HCT116 (cell line): ENCODE measurements at regions not wholly inside any gene's neighbourhood (a gene's known extent, or its start where the extent isn't known, plus 50 kb on each side); places are given as distances from the start of the nearest gene placed in this dataset.

Experiments
- ATAC-seq: fragments of 200-7000 bp; cut with Tn5 transposase; 2 replicates; pipeline ENCODE4 v1.9.1; 2020; ENCODE audit warnings: mild to moderate bottlenecking, moderate library complexity
- BruUV-seq: library from RNA; stranded (reverse); fragments of 400-500 nt; replicated peaks from 2 replicates; lab custom pipeline; 2021; lab: Mats Ljungman, UMichigan
- CTCF ChIA-PET: fragments of 300-600 bp; sonication (Branson Sonifier 250); formaldehyde crosslinking; loops from one replicate; lab custom pipeline; 2021; ENCODE audit warnings: antibody characterized with exemption; lab: Charles Lee
- POLR2A ChIA-PET: fragments of 300-600, 350-600 bp; sonication (Branson Sonifier 250); formaldehyde crosslinking; loops from one replicate; lab custom pipeline; 2021; ENCODE audit warnings: antibody characterized with exemption; lab: Charles Lee
- RAD21 ChIA-PET, 2 experiments: fragments of 300-600 bp; sonication (Branson Sonifier 250); formaldehyde crosslinking; loops; one replicate each; lab custom pipeline; 2023; ENCODE audit warnings: low total read pairs in 2 of 2; ENCODE audit not compliant: uncharacterized antibody in 2 of 2, unreplicated experiment in 2 of 2, low non-redundant PET in 1 of 2; lab: Charles Lee
- DNase-seq: peaks from one replicate; pipeline ENCODE4 v3.0.0-alpha.2; 2010; ENCODE audit warnings: low read depth, low spot score
- H2AFZ ChIP-seq: fragments of 200-600 bp; shearing (Covaris generic), sonication (generic); 2 replicates; pipeline ENCODE4 v1.6.1; 2017; ENCODE audit warnings: low read depth, mixed run types, mixed read lengths, antibody characterized with exemption, low read length; ENCODE audit not compliant: poor library complexity, severe bottlenecking
- H3K27ac ChIP-seq: 2 replicates; pipeline ENCODE4 v1.5.1; 2012; ENCODE audit warnings: low read depth, low read length
- H3K27me3 ChIP-seq: fragments of 200-600 bp; sonication (generic); 2 replicates; pipeline ENCODE4 v1.6.1; 2016; ENCODE audit warnings: mixed run types, low read length, mixed read lengths; ENCODE audit not compliant: insufficient read depth
- H3K36me3 ChIP-seq, 2 experiments: fragments of 200-500 bp in 1 of 2; fragments of 200-600 bp in 1 of 2; sonication (Bioruptor generic) in 1 of 2; sonication (generic) in 1 of 2; 2 replicates each; pipeline versions ENCODE4 v1.5.1 to v1.6.1; 2014 to 2016; ENCODE audit warnings: low read length in 2 of 2, inconsistent platforms in 1 of 2, mixed read lengths in 1 of 2, mixed run types in 1 of 2; ENCODE audit not compliant: insufficient read depth in 2 of 2, control insufficient read depth in 1 of 2
- H3K4me1 ChIP-seq, 2 experiments: fragments of 200-600 bp in 1 of 2; sonication (generic) in 1 of 2; 2 replicates each; pipeline versions ENCODE4 v1.5.1 to v1.6.1; 2012 to 2017; ENCODE audit warnings: low read length in 2 of 2, inconsistent platforms in 1 of 2, mild to moderate bottlenecking in 1 of 2, mixed read lengths in 1 of 2, mixed run types in 1 of 2, moderate library complexity in 1 of 2; ENCODE audit not compliant: insufficient read depth in 2 of 2, control insufficient read depth in 1 of 2
- H3K4me2 ChIP-seq: fragments of 200-600 bp; sonication (generic); 2 replicates; pipeline ENCODE4 v1.6.1; 2017; ENCODE audit warnings: mixed run types, low read length, mixed read lengths
- H3K4me3 ChIP-seq, 2 experiments: fragments of 200-600 bp in 1 of 2; sonication (generic) in 1 of 2; replicated peaks in 1 of 2; 2 replicates each; pipeline ENCODE4 v1.5.1; 2011 to 2016; ENCODE audit warnings: low read length in 2 of 2, control low read depth in 1 of 2, low read depth in 1 of 2, mild to moderate bottlenecking in 1 of 2, mixed read lengths in 1 of 2, mixed run types in 1 of 2
- H3K79me2 ChIP-seq: fragments of 200-600 bp; sonication (generic); 2 replicates; pipeline ENCODE4 v1.6.1; 2017; ENCODE audit warnings: mild to moderate bottlenecking, mixed run types, low read length, moderate library complexity, mixed read lengths; ENCODE audit not compliant: insufficient read depth
- H3K9ac ChIP-seq: fragments of 200-600 bp; sonication (generic); 2 replicates; pipeline ENCODE4 v1.6.1; 2016; ENCODE audit warnings: low read length, mixed read lengths
- H3K9me2 ChIP-seq: fragments of 200-600 bp; sonication (generic), shearing (Covaris generic); 2 replicates; pipeline ENCODE4 v1.6.1; 2017; ENCODE audit warnings: mixed run types, mild to moderate bottlenecking, moderate library complexity; ENCODE audit not compliant: insufficient read depth
- H3K9me3 ChIP-seq, 2 experiments: fragments of 200-500 bp in 1 of 2; fragments of 200-600 bp in 1 of 2; sonication (Bioruptor generic) in 1 of 2; sonication (generic) in 1 of 2; 2 replicates each; pipeline ENCODE4 v1.6.1; 2014 to 2017; ENCODE audit warnings: low read length in 2 of 2, mixed read lengths in 2 of 2, inconsistent platforms in 1 of 2, low read depth in 1 of 2, mild to moderate bottlenecking in 1 of 2, mixed run types in 1 of 2, moderate library complexity in 1 of 2; ENCODE audit not compliant: control insufficient read depth in 1 of 2, insufficient read depth in 1 of 2
- H4K20me1 ChIP-seq: fragments of 200-600 bp; sonication (generic), shearing (Covaris generic); 2 replicates; pipeline ENCODE4 v1.6.1; 2017; ENCODE audit warnings: mixed run types, mild to moderate bottlenecking, moderate library complexity; ENCODE audit not compliant: insufficient read depth
- CBX3 ChIP-seq: IDR thresholded peaks from 2 replicates; pipeline ENCODE4 v1.6.1; 2012; ENCODE audit warnings: low read depth
- ELF1 ChIP-seq: IDR thresholded peaks from 2 replicates; pipeline ENCODE4 v1.6.1; 2012; ENCODE audit warnings: low read depth, borderline replicate concordance
- FOSL1 ChIP-seq: IDR thresholded peaks from 2 replicates; pipeline ENCODE4 v1.6.1; 2012; ENCODE audit warnings: low read depth
- JUND ChIP-seq: IDR thresholded peaks from 2 replicates; pipeline ENCODE4 v1.6.1; 2012
- MAX ChIP-seq: IDR thresholded peaks from 2 replicates; pipeline ENCODE4 v1.6.1; 2012
- POLR2AphosphoS5 ChIP-seq: IDR thresholded peaks from 2 replicates; pipeline ENCODE4 v1.6.1; 2011; ENCODE audit warnings: mild to moderate bottlenecking, low read depth, low read length, moderate library complexity
- RAD21 ChIP-seq: IDR thresholded peaks from 2 replicates; pipeline ENCODE4 v1.6.1; 2012; ENCODE audit warnings: low read depth, mild to moderate bottlenecking
- SIN3A ChIP-seq: IDR thresholded peaks from 2 replicates; pipeline ENCODE4 v1.6.1; 2012; ENCODE audit warnings: low read depth
- SP1 ChIP-seq: IDR thresholded peaks from 2 replicates; pipeline ENCODE4 v1.6.1; 2012; ENCODE audit warnings: low read depth
- SRF ChIP-seq: IDR thresholded peaks from 2 replicates; pipeline ENCODE4 v1.6.1; 2012; ENCODE audit warnings: low read depth
- YY1 ChIP-seq: IDR thresholded peaks from 2 replicates; pipeline ENCODE4 v1.6.1; 2011; ENCODE audit warnings: low read length, low read depth, moderate library complexity, mild to moderate bottlenecking; ENCODE audit not compliant: insufficient replicate concordance; ENCODE audit errors: extremely low read depth
- ZBTB33 ChIP-seq: IDR thresholded peaks from 2 replicates; pipeline ENCODE4 v1.6.1; 2011; ENCODE audit warnings: mild to moderate bottlenecking, low read length, moderate library complexity; ENCODE audit not compliant: insufficient replicate concordance; ENCODE audit errors: extremely low read depth
- ZNF274 ChIP-seq: fragments of 200-500 bp; sonication (Bioruptor generic); IDR thresholded peaks from 2 replicates; pipeline ENCODE4 v1.6.1; 2014; ENCODE audit warnings: mild to moderate bottlenecking, low read depth, low read length, inconsistent platforms
- intact Hi-C: fragments of 100-400 bp; cut with micrococcal nuclease; formaldehyde crosslinking; loops from 2 replicates; pipeline ENCODE4 v1.10.0; 2022

GRCh38 chr1:229148041-229148671, 122.8 kb upstream of the RAB4A start (continued):
- no peak for TF ChIP-seq ZBTB33
- no peak for TF ChIP-seq YY1
- no peak for TF ChIP-seq SP1
- no peak for TF ChIP-seq RAD21
- no peak for TF ChIP-seq ELF1
- no peak for TF ChIP-seq MAX
- TF ChIP-seq FOSL1: no peak
- TF ChIP-seq CBX3: no peak
- TF ChIP-seq SRF: no peak
- TF ChIP-seq ZNF274: no peak

DNA sequence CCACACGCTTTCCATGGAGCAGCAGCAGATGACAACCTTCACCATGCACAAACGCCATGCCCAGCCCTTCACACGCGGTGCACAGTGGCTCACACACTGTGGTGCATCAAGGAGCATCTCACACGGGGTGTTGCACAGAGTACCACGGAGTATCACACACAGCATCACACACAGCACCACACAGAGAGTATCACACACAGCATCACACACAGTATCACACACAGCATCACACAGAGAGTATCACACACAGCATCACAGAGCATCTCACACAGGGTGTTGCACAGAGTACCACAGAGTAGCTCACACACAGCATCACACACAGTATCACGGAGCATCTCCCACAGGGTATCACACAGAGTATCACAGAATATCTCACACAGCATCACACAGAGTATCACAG, 122.2 kb upstream of the RAB4A start:
- TF ChIP-seq ELF1: no peak
- TF ChIP-seq POLR2AphosphoS5: no peak
- no peak for TF ChIP-seq ZBTB33
- no peak for TF ChIP-seq SRF
- no peak for TF ChIP-seq JUND
- TF ChIP-seq ZNF274: no peak
- no peak for TF ChIP-seq SIN3A
- DNase-seq (no peak), ATAC-seq (no peak)
- CTCF ChIA-PET: no interaction called here
- Histone ChIP-seq H2AFZ (no peak overlapping the region), H3K79me2 (no peaks in the 10 kb centered on the region), H3K9ac (no peak overlapping the region), H3K9me3 (no peaks in the 10 kb centered on the region), H3K9me2 (no peaks in the 10 kb centered on the region), H3K4me3 (no peak overlapping the region), H3K4me1 (no peaks in the 10 kb centered on the region), H3K36me3 (no peaks in the 10 kb centered on the region), H3K27me3 (peaks cover 26% of the 10 kb centered on the region; the same call in 1 of the 2 replicates), H3K4me2 (no peak overlapping the region), H3K27ac (no peak overlapping the region), H4K20me1 (no peaks in the 10 kb centered on the region)
- POLR2A ChIA-PET: no interaction called here
- RAD21 ChIA-PET: no interaction called here
- no TSS peak for BruUV-seq
- intact Hi-C loops: no loop called here
